ENCODE measurements at regions not wholly inside any gene's neighbourhood (a gene's known extent, or its start where the extent isn't known, plus 50 kb on each side); places are given as distances from the start of the nearest gene placed in this dataset.
"Not testable (repeated sequence)": the region's sequence is repeated elsewhere in the genome, so short reads cannot be mapped to it uniquely, and the experiment has no call there.

GRCh38 chr17:20852990-20853370 lies 189.8 kb downstream of the USP22 start (continued):
- TF ChIP-seq TCF7L2 (IDR thresholded peaks at IDR 0.05; ENCODE audit: borderline replicate concordance, low read depth, low read length) = no peak

DNA sequence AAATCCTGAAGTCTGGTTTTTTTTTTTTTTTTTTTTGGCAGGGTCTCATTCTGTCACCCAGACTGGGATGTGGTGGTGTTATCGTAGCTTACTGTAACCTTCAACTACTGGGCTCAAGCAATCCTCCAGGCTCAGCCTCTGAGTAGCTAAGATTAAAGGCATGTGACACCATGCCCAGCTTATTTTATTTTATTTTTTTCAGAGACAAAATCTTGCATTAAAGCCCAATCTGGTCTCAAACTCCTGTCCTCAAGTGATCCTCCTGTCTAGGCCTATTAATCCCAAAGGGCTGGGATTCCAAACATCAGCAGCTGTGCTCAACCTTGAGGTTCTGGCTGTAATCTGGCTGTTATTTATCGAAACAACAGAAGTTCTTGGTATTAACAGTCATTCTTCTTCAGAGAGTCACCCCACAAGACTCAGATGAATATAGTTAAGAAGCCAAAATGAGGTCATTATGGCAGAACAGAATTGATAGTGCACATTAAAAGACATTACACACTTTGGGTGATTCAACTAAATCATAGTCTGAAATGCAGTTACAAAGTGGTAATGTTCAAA lies 186.8 kb downstream of the USP22 start:
- TF ChIP-seq ATF2 (tag by site-specific recombination; IDR thresholded peaks at IDR 0.05; ENCODE audit: low read depth) = peak; percentile 49; the same call in 1 of the 2 replicates
- H3K27ac ChIP-seq (ENCODE audit: extremely low read depth, low read depth, low read length); H3K36me3 ChIP-seq (ENCODE audit: control insufficient read depth in 2 of 2, insufficient read depth in 1 of 2, low read length in 2 of 2); H3K4me1 ChIP-seq (ENCODE audit: control insufficient read depth, insufficient read depth, low read length); H3K9me3 ChIP-seq (ENCODE audit: control insufficient read depth, insufficient read depth, low read depth, low read length); POLR2A ChIA-PET; H3K4me3 ChIP-seq (ENCODE audit: low read depth, low read length): not testable (repeated sequence)
- CTCF ChIA-PET = interaction anchor here (0.6 to 1.2 kb wide), 4 partner anchors 11 to 137 kb away, joined by 3 to 4 read pairs (median 3); no protein-coding TSS in a partner anchor

DNA sequence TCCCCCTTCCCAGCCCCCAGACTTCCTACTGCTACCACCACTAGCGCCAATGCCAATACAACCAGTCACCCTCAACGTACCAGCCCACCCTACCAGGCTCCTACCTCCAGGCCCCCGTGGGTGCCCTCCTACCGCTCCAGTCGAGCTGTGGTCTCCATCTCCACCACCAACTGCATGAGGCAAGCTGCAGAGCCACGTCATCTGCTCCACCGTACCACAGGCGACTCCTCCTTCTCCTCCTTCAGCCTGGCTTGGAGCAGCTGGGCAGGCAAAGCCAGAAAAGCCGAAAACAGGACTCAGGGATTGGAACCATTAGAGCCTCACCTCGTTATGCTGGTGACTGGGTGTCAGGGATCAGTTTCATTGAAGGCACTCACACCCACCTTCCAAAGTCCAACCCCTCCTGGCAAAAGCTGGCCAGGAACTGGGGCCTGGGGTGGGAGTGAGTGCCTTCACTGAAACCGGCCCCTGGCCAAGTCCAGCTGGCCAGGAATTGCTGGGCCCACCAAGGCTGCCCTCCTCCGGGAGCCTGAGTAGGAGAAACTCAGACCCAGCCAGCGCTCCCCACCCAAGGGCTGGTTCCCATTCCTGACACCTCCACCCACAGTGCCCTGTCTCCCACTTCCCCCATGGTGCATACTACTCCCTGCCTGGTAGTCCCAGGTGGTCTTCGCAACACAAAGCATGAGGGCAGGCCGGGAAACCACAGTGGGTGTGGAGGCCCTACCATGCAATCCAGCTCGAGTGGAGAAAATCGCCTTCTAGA lies 176.2 kb downstream of the USP22 start:
- H3K9me3 ChIP-seq (ENCODE audit: control insufficient read depth, insufficient read depth, low read depth, low read length); H3K27ac ChIP-seq (ENCODE audit: extremely low read depth, low read depth, low read length); H3K36me3 ChIP-seq (ENCODE audit: control insufficient read depth in 2 of 2, insufficient read depth in 1 of 2, low read length in 2 of 2); POLR2A ChIA-PET; H3K4me1 ChIP-seq (ENCODE audit: control insufficient read depth, insufficient read depth, low read length); H3K4me3 ChIP-seq (ENCODE audit: low read depth, low read length): not testable (repeated sequence)
- CTCF ChIA-PET = interaction anchor here (0.7 kb wide), 2 partner anchors 652 to 874 kb away, joined by 3 read pairs; no protein-coding TSS in a partner anchor

DNA sequence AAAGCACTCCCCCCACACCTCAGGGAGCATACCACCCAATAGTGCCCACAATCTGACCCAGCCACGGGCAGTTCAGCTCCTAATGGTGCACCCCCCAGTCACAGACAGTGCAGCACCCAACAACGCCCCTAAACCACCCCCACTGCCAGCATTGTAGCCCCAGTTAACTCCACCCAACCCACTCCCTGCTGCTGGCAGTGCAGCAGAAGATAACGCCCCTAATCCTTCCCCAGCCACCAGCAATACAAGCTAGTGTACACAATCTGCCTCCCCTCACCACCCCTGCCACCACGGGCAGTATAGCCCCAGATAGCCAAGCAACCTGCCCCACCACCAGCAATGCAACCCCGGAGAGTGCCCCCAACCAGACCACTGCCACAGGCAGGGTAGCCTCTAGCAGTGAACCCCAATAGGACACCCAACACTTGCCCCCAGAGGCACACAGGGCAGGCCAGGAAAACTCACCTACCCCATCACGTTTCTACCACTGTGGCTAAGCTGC lies 175.3 kb downstream of the USP22 start:
- CTCF ChIA-PET = interaction anchor here (0.6 to 0.7 kb wide), 3 partner anchors 16 to 651 kb away, joined by 3 to 4 read pairs (median 3); no protein-coding TSS in a partner anchor
- H3K9me3 ChIP-seq (ENCODE audit: control insufficient read depth, insufficient read depth, low read depth, low read length); H3K27ac ChIP-seq (ENCODE audit: extremely low read depth, low read depth, low read length); POLR2A ChIA-PET; H3K36me3 ChIP-seq (ENCODE audit: control insufficient read depth in 2 of 2, insufficient read depth in 1 of 2, low read length in 2 of 2); H3K4me3 ChIP-seq (ENCODE audit: low read depth, low read length); H3K4me1 ChIP-seq (ENCODE audit: control insufficient read depth, insufficient read depth, low read length): not testable (repeated sequence)

GRCh38 chr17:20867938-20868661 lies 174.7 kb downstream of the USP22 start:
- H3K4me3 ChIP-seq (ENCODE audit: low read depth, low read length); H3K27ac ChIP-seq (ENCODE audit: extremely low read depth, low read depth, low read length); H3K9me3 ChIP-seq (ENCODE audit: control insufficient read depth, insufficient read depth, low read depth, low read length); H3K4me1 ChIP-seq (ENCODE audit: control insufficient read depth, insufficient read depth, low read length); H3K36me3 ChIP-seq (ENCODE audit: control insufficient read depth in 2 of 2, insufficient read depth in 1 of 2, low read length in 2 of 2); POLR2A ChIA-PET: not testable (repeated sequence)
- CTCF ChIA-PET = interaction anchor here (0.6 kb wide), 2 partner anchors 16 to 125 kb away, joined by 3 to 4 read pairs; no protein-coding TSS in a partner anchor

DNA sequence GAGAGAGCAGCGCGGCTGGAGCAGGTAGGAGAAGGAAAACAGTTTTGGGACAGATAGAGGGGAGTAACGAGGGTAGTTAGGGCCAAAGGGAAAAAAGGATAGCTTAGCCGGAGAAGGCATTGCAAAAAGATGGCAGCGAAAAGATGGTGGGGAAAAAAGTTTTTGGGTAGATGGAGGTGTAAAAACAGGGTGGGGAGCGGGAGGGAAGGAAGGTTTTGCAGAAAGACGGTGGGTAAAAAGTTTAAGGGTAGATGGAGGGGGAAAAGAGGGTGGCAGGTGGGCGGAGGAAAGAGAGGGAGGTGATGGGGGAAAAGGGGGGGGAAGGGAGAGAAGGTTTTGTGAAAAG lies 174.2 kb downstream of the USP22 start:
- H3K4me3 ChIP-seq (ENCODE audit: low read depth, low read length); H3K27ac ChIP-seq (ENCODE audit: extremely low read depth, low read depth, low read length); H3K9me3 ChIP-seq (ENCODE audit: control insufficient read depth, insufficient read depth, low read depth, low read length); POLR2A ChIA-PET; CTCF ChIA-PET; H3K36me3 ChIP-seq (ENCODE audit: control insufficient read depth in 2 of 2, insufficient read depth in 1 of 2, low read length in 2 of 2); H3K4me1 ChIP-seq (ENCODE audit: control insufficient read depth, insufficient read depth, low read length): not testable (repeated sequence)

- H3K4me1 ChIP-seq (ENCODE audit: control insufficient read depth, insufficient read depth, low read length); POLR2A ChIA-PET; H3K4me3 ChIP-seq (ENCODE audit: low read depth, low read length); H3K36me3 ChIP-seq (ENCODE audit: control insufficient read depth in 2 of 2, insufficient read depth in 1 of 2, low read length in 2 of 2); H3K27ac ChIP-seq (ENCODE audit: extremely low read depth, low read depth, low read length); CTCF ChIA-PET; H3K9me3 ChIP-seq (ENCODE audit: control insufficient read depth, insufficient read depth, low read depth, low read length): not testable (repeated sequence)
- peak; percentile 43; the same call in 1 of the 2 replicates for TF ChIP-seq SP7 (tag by site-specific recombination; IDR thresholded peaks at IDR 0.05)
These were observed 169.6 kb downstream of the USP22 start for GRCh38 chr17:20873173-20873572.

DNA sequence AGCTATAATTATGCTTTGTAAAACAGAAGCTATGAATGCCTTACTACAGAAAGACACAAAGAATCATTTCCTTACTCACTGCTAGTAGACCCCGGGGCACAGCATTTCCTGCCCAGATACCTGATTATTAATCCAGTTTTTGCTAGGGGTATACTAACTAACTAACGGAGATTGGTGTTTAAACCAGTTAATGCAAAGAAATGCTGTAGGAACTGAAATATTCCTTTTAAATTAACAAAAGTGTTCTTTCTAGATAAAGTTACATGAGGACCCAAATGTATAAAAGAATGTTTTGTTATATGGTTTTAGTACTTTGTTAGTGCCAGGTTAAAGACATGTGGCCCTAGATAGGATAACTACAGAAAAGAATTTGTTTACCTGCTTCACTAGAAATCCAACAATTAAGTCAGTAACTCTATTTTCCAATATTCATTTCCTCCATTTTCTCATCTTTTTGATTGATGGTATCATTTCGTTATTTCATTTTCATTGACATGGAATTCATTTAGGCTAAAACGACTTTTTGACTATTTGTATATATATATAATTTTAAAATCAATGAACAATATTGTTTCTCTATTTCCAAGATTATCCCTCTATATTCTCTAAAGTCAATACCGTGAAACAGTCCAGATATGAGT lies 169.0 kb downstream of the USP22 start:
- POLR2A ChIA-PET; H3K27ac ChIP-seq (ENCODE audit: extremely low read depth, low read depth, low read length); CTCF ChIA-PET; H3K4me3 ChIP-seq (ENCODE audit: low read depth, low read length); H3K36me3 ChIP-seq (ENCODE audit: control insufficient read depth in 2 of 2, insufficient read depth in 1 of 2, low read length in 2 of 2); H3K9me3 ChIP-seq (ENCODE audit: control insufficient read depth, insufficient read depth, low read depth, low read length); H3K4me1 ChIP-seq (ENCODE audit: control insufficient read depth, insufficient read depth, low read length): not testable (repeated sequence)

Measured in HEK293 (cell line).